HG03103 (cell line): ENCODE measurements at regions not wholly inside any gene's neighbourhood (a gene's known extent, or its start where the extent isn't known, plus 50 kb on each side); places are given as distances from the start of the nearest gene placed in this dataset.

ENCODE experiments used
- ATAC-seq: cut with Tn5 transposase; IDR thresholded peaks from one replicate; pipeline ENCODE4 v1.9.1; 2021; ENCODE audit warnings: low read depth; ENCODE audit not compliant: unreplicated experiment

GRCh38 chr2:107359021-107359420, 467.7 kb upstream of the RGPD4 start:
- ATAC-seq, result no peak

- no peak for ATAC-seq
These were observed 464.8 kb upstream of the RGPD4 start for GRCh38 chr2:107361751-107362381.

DNA sequence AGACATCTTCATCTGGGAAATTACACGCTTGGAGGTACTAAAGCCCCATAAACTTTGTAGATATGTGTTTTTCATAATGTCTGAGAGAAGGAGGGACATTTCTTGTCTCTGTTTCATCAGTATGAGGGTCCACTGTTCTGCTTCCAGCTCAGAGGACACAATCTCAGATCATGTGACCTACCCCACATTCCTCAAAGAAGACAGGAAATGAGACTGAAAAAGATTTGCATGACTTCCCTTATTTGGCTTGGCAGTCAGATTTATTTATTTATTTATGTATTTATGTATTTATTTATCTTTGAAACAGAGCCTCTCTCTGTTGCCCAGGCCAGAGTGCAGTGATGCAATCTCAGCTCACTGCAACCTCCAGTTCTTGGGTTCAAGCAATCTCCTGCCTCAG, 463.7 kb upstream of the RGPD4 start:
- ATAC-seq, result no peak

GRCh38 chr2:107363806-107364205, 462.9 kb upstream of the RGPD4 start:
- ATAC-seq, result no peak

- ATAC-seq, result no peak
These were observed 462.2 kb upstream of the RGPD4 start for GRCh38 chr2:107364361-107364950.

DNA sequence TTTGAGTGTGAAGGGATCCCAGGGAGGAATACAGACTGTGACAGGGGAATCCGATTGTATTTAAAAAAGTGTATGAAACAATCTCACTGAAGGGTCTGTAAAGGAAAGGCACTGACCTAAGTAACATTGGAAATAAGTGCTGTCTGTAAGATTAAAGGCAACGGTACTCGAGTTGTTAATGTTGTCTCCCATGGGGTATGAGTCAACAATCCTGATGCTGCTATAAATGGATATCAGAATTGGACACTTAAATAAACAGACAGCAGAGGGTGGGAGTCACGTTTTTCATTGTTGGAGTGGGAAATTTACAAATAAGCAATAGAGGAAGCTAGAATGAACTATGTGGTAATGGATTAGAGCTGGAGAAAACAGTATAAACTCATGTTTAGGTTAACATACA, 452.4 kb upstream of the RGPD4 start:
- no peak for ATAC-seq

GRCh38 chr2:107376909-107377308, 449.8 kb upstream of the RGPD4 start:
- no peak for ATAC-seq

GRCh38 chr2:107380912-107381311, 445.8 kb upstream of the RGPD4 start:
- no peak for ATAC-seq

- no peak for ATAC-seq
These were observed 443.0 kb upstream of the RGPD4 start for GRCh38 chr2:107383691-107384090.

- ATAC-seq, result no peak
These were observed 442.3 kb upstream of the RGPD4 start for GRCh38 chr2:107384422-107384821.

GRCh38 chr2:107385921-107386320, 440.8 kb upstream of the RGPD4 start:
- no peak for ATAC-seq

GRCh38 chr2:107392241-107392704, 434.4 kb upstream of the RGPD4 start:
- ATAC-seq, result no peak

DNA sequence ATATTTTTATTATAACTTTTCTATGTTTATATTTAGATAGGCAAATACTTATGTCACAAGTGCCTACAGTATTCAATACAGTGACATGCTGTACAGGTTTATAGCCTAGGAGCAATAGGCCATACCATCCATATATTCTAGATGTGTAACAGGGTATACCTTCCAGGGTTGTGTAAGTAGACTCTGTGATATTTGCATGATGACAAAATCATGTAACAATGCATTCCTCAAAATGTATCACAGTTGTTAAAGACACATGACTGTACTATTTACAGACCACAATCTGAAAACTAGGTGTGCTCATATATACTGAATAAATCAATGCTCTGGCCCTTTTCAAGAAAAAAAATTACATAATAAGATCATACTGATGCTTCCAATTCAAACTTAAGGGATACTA, 433.2 kb upstream of the RGPD4 start:
- ATAC-seq, result no peak

- ATAC-seq, result no peak
These were observed 428.0 kb upstream of the RGPD4 start for GRCh38 chr2:107398683-107399082.

- no peak for ATAC-seq
These were observed 424.4 kb upstream of the RGPD4 start for GRCh38 chr2:107402330-107402729.

GRCh38 chr2:107405261-107405660, 421.4 kb upstream of the RGPD4 start:
- no peak for ATAC-seq

DNA sequence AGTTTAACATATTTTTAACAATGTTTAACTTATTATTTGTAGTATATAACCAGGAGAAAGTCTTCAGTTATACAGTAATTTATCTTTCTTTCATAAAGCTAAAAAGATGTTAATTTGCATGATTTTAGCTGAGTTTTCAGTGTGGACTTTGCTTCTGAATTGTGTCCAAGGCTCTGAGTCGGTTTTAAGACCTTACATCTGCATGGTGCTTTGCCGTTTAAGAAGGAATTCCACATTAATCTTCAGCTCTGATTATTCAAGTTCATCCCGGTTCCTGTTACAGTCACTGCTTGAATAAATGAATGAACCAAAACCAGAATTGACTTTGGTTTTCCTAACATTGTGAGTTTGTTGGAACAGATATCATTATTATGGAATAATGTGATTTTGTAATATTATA, 419.7 kb upstream of the RGPD4 start:
- no peak for ATAC-seq

- ATAC-seq, result no peak
These were observed 418.7 kb upstream of the RGPD4 start for GRCh38 chr2:107407974-107408373.

- ATAC-seq, result no peak
These were observed 415.4 kb upstream of the RGPD4 start for GRCh38 chr2:107411267-107411666.

- no peak for ATAC-seq
These were observed 414.3 kb upstream of the RGPD4 start for GRCh38 chr2:107412209-107412904.

DNA sequence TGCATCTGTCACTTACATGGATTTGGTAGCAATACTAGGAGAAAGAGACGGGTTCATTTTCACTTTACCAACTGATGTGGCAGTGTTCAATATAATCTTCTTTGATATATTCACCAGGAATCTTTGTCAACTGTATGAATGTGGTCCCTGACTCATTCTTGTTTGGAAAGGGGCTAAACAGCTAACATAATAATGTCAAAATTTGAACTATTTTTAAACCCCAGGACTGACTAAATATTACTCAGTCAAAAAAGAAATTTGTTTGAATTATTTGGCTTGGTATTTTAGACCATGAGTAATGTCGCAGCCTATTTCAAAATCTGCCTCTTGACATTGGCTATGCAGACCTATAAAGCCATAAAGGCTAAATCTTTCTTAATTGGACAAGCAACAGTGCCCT, 413.7 kb upstream of the RGPD4 start:
- no peak for ATAC-seq

DNA sequence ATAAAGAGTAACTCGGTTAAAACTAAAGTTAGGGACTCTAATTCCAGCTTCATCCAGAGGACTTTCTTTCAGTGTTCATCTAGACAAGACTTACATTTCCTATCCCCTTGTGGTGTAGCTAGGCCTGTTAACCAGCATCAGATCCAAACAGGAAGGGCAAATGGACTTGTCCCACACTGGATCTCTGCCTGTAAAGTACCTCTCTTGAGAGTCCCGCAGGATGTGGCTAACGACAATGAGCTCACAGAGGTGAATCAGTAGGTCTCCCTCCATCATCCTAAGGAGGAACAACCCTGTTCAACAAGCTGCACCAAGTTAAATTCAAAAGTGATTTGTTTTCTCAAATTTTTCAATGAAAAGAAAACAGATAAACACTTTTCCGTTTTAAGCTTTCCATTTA, 412.3 kb upstream of the RGPD4 start:
- no peak for ATAC-seq
